Glutamatergic neuron (in vitro differentiated cells): ENCODE measurements at regions not wholly inside any gene's neighbourhood (a gene's known extent, or its start where the extent isn't known, plus 50 kb on each side); places are given as distances from the start of the nearest gene placed in this dataset.

Experiments
- DNase-seq: peaks from one replicate; pipeline ENCODE4 v3.0.0; 2022
- H3K27ac Mint-ChIP-seq: one replicate; pipeline ENCODE4 v1.8.0; 2020; ENCODE audit warnings: mild to moderate bottlenecking, mixed read lengths, inconsistent platforms; ENCODE audit not compliant: unreplicated experiment
- H3K27me3 Mint-ChIP-seq: one replicate; pipeline ENCODE4 v1.8.0; 2020; ENCODE audit warnings: mild to moderate bottlenecking, moderate library complexity, mixed read lengths, inconsistent platforms; ENCODE audit not compliant: unreplicated experiment
- H3K36me3 Mint-ChIP-seq: one replicate; pipeline ENCODE4 v1.8.0; 2020; ENCODE audit warnings: mild to moderate bottlenecking, mixed read lengths, inconsistent platforms; ENCODE audit not compliant: unreplicated experiment
- H3K4me1 Mint-ChIP-seq: one replicate; pipeline ENCODE4 v1.8.0; 2020; ENCODE audit warnings: mild to moderate bottlenecking, low read depth, mixed read lengths, inconsistent platforms; ENCODE audit not compliant: unreplicated experiment
- H3K4me3 Mint-ChIP-seq: one replicate; pipeline ENCODE4 v1.8.0; 2020; ENCODE audit warnings: mild to moderate bottlenecking, mixed read lengths, inconsistent platforms; ENCODE audit not compliant: unreplicated experiment
- H3K9me3 Mint-ChIP-seq: one replicate; pipeline ENCODE4 v1.8.0; 2020; ENCODE audit warnings: mild to moderate bottlenecking, moderate library complexity, mixed read lengths, inconsistent platforms; ENCODE audit not compliant: unreplicated experiment
- CTCF ChIP-seq: fragments of 200-600 bp; sonication (generic); IDR thresholded peaks from one replicate; pipeline ENCODE4 v1.5.0; 2021; ENCODE audit not compliant: partially characterized antibody, unreplicated experiment

DNA sequence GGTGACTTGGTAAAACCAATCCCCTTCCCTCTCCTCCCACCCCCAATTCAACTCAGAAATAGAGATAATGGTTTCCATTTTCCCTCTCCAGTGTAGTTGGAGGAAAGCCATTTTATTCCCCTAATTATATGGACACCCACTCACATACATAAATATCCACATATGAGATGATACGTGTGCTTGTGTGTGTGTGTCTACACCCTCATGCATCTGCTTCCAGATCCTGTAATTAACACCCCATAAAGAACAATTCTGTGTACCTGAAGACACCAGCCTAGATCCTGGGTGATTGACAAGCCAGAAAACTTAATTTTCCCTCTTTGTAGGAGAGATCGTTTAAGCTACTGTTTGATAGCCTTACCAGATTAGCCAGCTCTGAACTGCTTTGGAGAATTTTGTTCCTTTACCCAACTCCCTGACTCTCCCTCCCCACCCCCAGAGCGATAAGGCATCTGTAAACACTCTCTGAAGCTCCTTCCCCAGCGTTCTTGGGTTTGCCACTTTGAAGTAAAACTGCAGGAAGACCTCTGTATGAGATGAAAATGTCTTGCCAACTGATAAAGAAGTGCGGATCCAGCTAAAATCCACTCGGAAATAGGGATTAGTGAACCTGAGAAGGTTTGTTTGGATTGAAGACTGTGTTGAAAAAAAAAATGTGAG lies 175.7 kb downstream of the RGS9 start:
- Mint-ChIP-seq H3K27ac (no peak overlapping the region), H3K27me3 (peaks cover 2% of the 10 kb centered on the region), H3K4me1 (peaks cover 7% of the 10 kb centered on the region), H3K9me3 (peaks cover 2% of the 10 kb centered on the region), H3K4me3 (no peak overlapping the region), H3K36me3 (no peaks in the 10 kb centered on the region)
- no peak for DNase-seq
- TF ChIP-seq CTCF: no peak

GRCh38 chr17:65311261-65311660 lies 174.1 kb downstream of the RGS9 start:
- Mint-ChIP-seq H3K27me3 (peaks cover 4% of the 10 kb centered on the region), H3K36me3 (no peaks in the 10 kb centered on the region), H3K9me3 (peaks cover 2% of the 10 kb centered on the region), H3K27ac (no peak overlapping the region), H3K4me1 (peaks cover 7% of the 10 kb centered on the region), H3K4me3 (no peak overlapping the region)
- TF ChIP-seq CTCF: no peak
- no peak for DNase-seq

- no peak overlapping the region for H3K27ac Mint-ChIP-seq
- H3K27me3 Mint-ChIP-seq: peaks cover 4% of the 10 kb centered on the region
- peaks cover 7% of the 10 kb centered on the region for H3K4me1 Mint-ChIP-seq
- peaks cover 4% of the 10 kb centered on the region for H3K36me3 Mint-ChIP-seq
- peaks cover 2% of the 10 kb centered on the region for H3K9me3 Mint-ChIP-seq
- no peak overlapping the region for H3K4me3 Mint-ChIP-seq
- no peak for DNase-seq
- TF ChIP-seq CTCF: no peak
Observed at GRCh38 chr17:65307961-65308316, 170.8 kb downstream of the RGS9 start.

- no peak for TF ChIP-seq CTCF
- no peak overlapping the region for H3K4me3 Mint-ChIP-seq
- H3K36me3 Mint-ChIP-seq: peaks cover 7% of the 10 kb centered on the region
- H3K27ac Mint-ChIP-seq: no peak overlapping the region
- peaks cover 4% of the 10 kb centered on the region for H3K27me3 Mint-ChIP-seq
- H3K4me1 Mint-ChIP-seq: peaks cover 2% of the 10 kb centered on the region
- DNase-seq: no peak
- peaks cover 2% of the 10 kb centered on the region for H3K9me3 Mint-ChIP-seq
Observed at GRCh38 chr17:65307081-65307960, 170.2 kb downstream of the RGS9 start.

DNA sequence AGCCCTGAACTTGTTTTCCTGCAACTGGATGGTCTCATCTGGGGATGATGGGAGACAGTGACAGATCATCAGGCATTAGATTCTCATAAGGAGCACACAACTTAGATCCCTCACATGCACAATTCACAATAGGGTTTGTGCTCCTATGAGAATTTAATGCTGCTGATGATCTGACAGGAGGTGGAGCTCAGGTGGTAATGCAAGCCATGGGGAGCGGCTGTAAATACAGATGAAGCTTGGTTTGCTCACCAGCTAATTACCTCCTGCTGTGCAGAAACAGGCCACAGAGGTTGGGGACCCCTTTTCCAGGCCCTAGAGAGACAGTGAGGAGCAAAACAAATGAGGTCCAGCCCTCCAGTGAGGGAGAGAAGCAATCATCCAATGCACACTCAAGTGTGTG lies 168.6 kb downstream of the RGS9 start:
- H3K4me3 Mint-ChIP-seq: no peak overlapping the region
- H3K27ac Mint-ChIP-seq: no peak overlapping the region
- no peaks in the 10 kb centered on the region for H3K4me1 Mint-ChIP-seq
- H3K9me3 Mint-ChIP-seq: peaks cover 2% of the 10 kb centered on the region
- no peak for TF ChIP-seq CTCF
- H3K27me3 Mint-ChIP-seq: peaks cover 1% of the 10 kb centered on the region
- H3K36me3 Mint-ChIP-seq: peaks cover 7% of the 10 kb centered on the region
- DNase-seq: no peak
